ENCODE measurements at regions not wholly inside any gene's neighbourhood (a gene's known extent, or its start where the extent isn't known, plus 50 kb on each side); places are given as distances from the start of the nearest gene placed in this dataset.

- no peak for DNase-seq (ENCODE audit: low read depth, low spot score)
- no peak overlapping the region for H3K4me3 ChIP-seq (ENCODE audit: low read depth in 2 of 2, low read length in 2 of 2)
- TF ChIP-seq TCF7L2 (IDR thresholded peaks at IDR 0.05; ENCODE audit: low read depth, low read length) = no peak
- no peak for TF ChIP-seq CTCF (IDR thresholded peaks at IDR 0.05)
- TF ChIP-seq REST (IDR thresholded peaks at IDR 0.05; ENCODE audit: insufficient read depth in 1 of 2, low read depth in 2 of 2, low read length in 1 of 2) = no peak
- no peak for TF ChIP-seq SIN3A (IDR thresholded peaks at IDR 0.05; ENCODE audit: borderline replicate concordance, insufficient read depth, low read depth, low read length)
- no peak for TF ChIP-seq POLR2AphosphoS5 (IDR thresholded peaks at IDR 0.05; ENCODE audit: low read depth, low read length)
- ATAC-seq = no peak
- no peaks in the 10 kb centered on the region for H3K36me3 ChIP-seq (ENCODE audit: control insufficient read depth, insufficient read depth, low read length)
- H3K4me1 ChIP-seq (ENCODE audit: control insufficient read depth, insufficient read depth, low read length) = no peaks in the 10 kb centered on the region
- no peak overlapping the region for H3K27ac ChIP-seq (ENCODE audit: low read length)
- no peaks in the 10 kb centered on the region for H3K9me3 ChIP-seq (ENCODE audit: control insufficient read depth, insufficient read depth, low read depth, low read length)
- H3K27me3 ChIP-seq (ENCODE audit: control insufficient read depth, insufficient read depth, low read length) = peaks cover 4% of the 10 kb centered on the region
- CTCF ChIA-PET = no interaction called here
- BruUV-seq (replicated peaks) = no TSS peak
- in situ Hi-C loops (cut with HindIII; ENCODE audit: low pct_unique_long_range_greater_than_20kb, low sequenced_read_pairs) = no loop called here
- POLR2A ChIA-PET = no interaction called here
- intact Hi-C loops (cut with micrococcal nuclease; ENCODE audit: unreplicated experiment) = no loop called here
Observed at GRCh38 chr14:94876306-94876705, 106.4 kb upstream of the GSC start.

- in situ Hi-C loops (cut with HindIII; ENCODE audit: low pct_unique_long_range_greater_than_20kb, low sequenced_read_pairs) (no loop called here), intact Hi-C loops (cut with micrococcal nuclease; ENCODE audit: unreplicated experiment) (no loop called here)
- CTCF ChIA-PET = no interaction called here
- no peaks in the 10 kb centered on the region for H3K9me3 ChIP-seq (ENCODE audit: control insufficient read depth, insufficient read depth, low read depth, low read length)
- ATAC-seq (no peak), DNase-seq (ENCODE audit: low read depth, low spot score) (no peak)
- no peak overlapping the region for H3K27ac ChIP-seq (ENCODE audit: low read length)
- no peak for TF ChIP-seq SIN3A (IDR thresholded peaks at IDR 0.05; ENCODE audit: borderline replicate concordance, insufficient read depth, low read depth, low read length)
- no peak for TF ChIP-seq POLR2AphosphoS5 (IDR thresholded peaks at IDR 0.05; ENCODE audit: low read depth, low read length)
- TF ChIP-seq CTCF (IDR thresholded peaks at IDR 0.05) = no peak
- no peak for TF ChIP-seq REST (IDR thresholded peaks at IDR 0.05; ENCODE audit: insufficient read depth in 1 of 2, low read depth in 2 of 2, low read length in 1 of 2)
- TF ChIP-seq TCF7L2 (IDR thresholded peaks at IDR 0.05; ENCODE audit: low read depth, low read length) = no peak
- H3K4me3 ChIP-seq (ENCODE audit: low read depth in 2 of 2, low read length in 2 of 2) = no peak overlapping the region
- H3K36me3 ChIP-seq (ENCODE audit: control insufficient read depth, insufficient read depth, low read length) = no peaks in the 10 kb centered on the region
- POLR2A ChIA-PET = no interaction called here
- H3K27me3 ChIP-seq (ENCODE audit: control insufficient read depth, insufficient read depth, low read length) = peaks cover 4% of the 10 kb centered on the region
- H3K4me1 ChIP-seq (ENCODE audit: control insufficient read depth, insufficient read depth, low read length) = no peaks in the 10 kb centered on the region
- BruUV-seq (replicated peaks) = no TSS peak
Observed at GRCh38 chr14:94875256-94875655, 105.3 kb upstream of the GSC start.
